ENCODE measurements at regions not wholly inside any gene's neighbourhood (a gene's known extent, or its start where the extent isn't known, plus 50 kb on each side); places are given as distances from the start of the nearest gene placed in this dataset.
A peak's percentile ranks its signal among the peaks of the same experiment; 100 is the strongest.

- Histone ChIP-seq H3K4me2 (replicated peaks; ENCODE audit: extremely low read depth, low read length, poor library complexity, severe bottlenecking) (no peak overlapping the region), H2AFZ (ENCODE audit: insufficient read depth, low read depth, low read length, poor library complexity, severe bottlenecking) (no peak overlapping the region), H3K9me3 (replicated peaks in 1 of 2; ENCODE audit: control insufficient read depth in 1 of 2, insufficient read depth in 1 of 2, low read length in 2 of 2) (no peaks in the 10 kb centered on the region), H3K9ac (ENCODE audit: insufficient read depth, low read length, poor library complexity, severe bottlenecking) (no peak overlapping the region), H3K36me3 (replicated peaks in 1 of 2; ENCODE audit: control insufficient read depth in 1 of 2, insufficient read depth in 2 of 2, low read length in 2 of 2) (peaks cover 0 to 8% of the 10 kb centered on the region in 2 donors), H3K4me1 (ENCODE audit: control insufficient read depth in 1 of 2, insufficient read depth in 2 of 2, low read length in 2 of 2) (peaks cover 13 to 20% of the 10 kb centered on the region in 2 donors), H3K79me2 (ENCODE audit: insufficient read depth, low read length) (no peaks in the 10 kb centered on the region), H3K27me3 (ENCODE audit: control insufficient read depth in 2 of 2, insufficient read depth in 2 of 2, low read length in 2 of 2) (no peaks in the 10 kb centered on the region), H4K20me1 (ENCODE audit: insufficient read depth, low read length) (no peaks in the 10 kb centered on the region), H3K27ac (ENCODE audit: low read depth in 1 of 2, low read length in 2 of 2) (no peak overlapping the region), H3K4me3 (replicated peaks in 1 of 3; ENCODE audit: low read depth in 2 of 3, low read length in 3 of 3) (no peak overlapping the region)
- WGBS (ENCODE audit: insufficient coverage), result 100% methylated on average over 1 of the region's 2 CpGs
- Mint-ChIP-seq H3K27me3 (ENCODE audit: low read depth in 3 of 3) (peaks cover 0 to 4% (median 2%) of the 10 kb centered on the region in 3 donors), H3K36me3 (peaks cover 10 to 29% of the 10 kb centered on the region in 2 donors), H3K27ac (no peak overlapping the region), H3K9me3 (peaks cover 0 to 2% (median 0%) of the 10 kb centered on the region in 7 donors), H3K4me1 (peaks cover 28% of the 10 kb centered on the region), H3K4me3 (peak overlapping the region in 1 of 2 donors; percentile 83)
- no peak for DNase-seq
- intact Hi-C loops (cut with micrococcal nuclease), result no loop called here
- no peak for TF ChIP-seq CTCF (IDR thresholded peaks at IDR 0.05)
Measured at GRCh38 chr6:6738108-6738507, 149.6 kb downstream of the LY86 start.

GRCh38 chr6:6738922-6739716 lies 150.6 kb downstream of the LY86 start:
- Histone ChIP-seq H3K4me3 (replicated peaks in 1 of 3; ENCODE audit: low read depth in 2 of 3, low read length in 3 of 3) (no peak overlapping the region), H4K20me1 (ENCODE audit: insufficient read depth, low read length) (no peaks in the 10 kb centered on the region), H3K79me2 (ENCODE audit: insufficient read depth, low read length) (no peaks in the 10 kb centered on the region), H3K4me1 (ENCODE audit: control insufficient read depth in 1 of 2, insufficient read depth in 2 of 2, low read length in 2 of 2) (peaks cover 13 to 20% of the 10 kb centered on the region in 2 donors), H3K27me3 (ENCODE audit: control insufficient read depth in 2 of 2, insufficient read depth in 2 of 2, low read length in 2 of 2) (no peaks in the 10 kb centered on the region), H3K9ac (ENCODE audit: insufficient read depth, low read length, poor library complexity, severe bottlenecking) (no peak overlapping the region), H3K36me3 (replicated peaks in 1 of 2; ENCODE audit: control insufficient read depth in 1 of 2, insufficient read depth in 2 of 2, low read length in 2 of 2) (peaks cover 0 to 11% of the 10 kb centered on the region in 2 donors), H3K4me2 (replicated peaks; ENCODE audit: extremely low read depth, low read length, poor library complexity, severe bottlenecking) (no peak overlapping the region), H3K9me3 (replicated peaks in 1 of 2; ENCODE audit: control insufficient read depth in 1 of 2, insufficient read depth in 1 of 2, low read length in 2 of 2) (no peaks in the 10 kb centered on the region), H2AFZ (ENCODE audit: insufficient read depth, low read depth, low read length, poor library complexity, severe bottlenecking) (no peak overlapping the region), H3K27ac (ENCODE audit: low read depth in 1 of 2, low read length in 2 of 2) (no peak overlapping the region)
- no peak overlapping the region for H3K27ac Mint-ChIP-seq
- no peak for TF ChIP-seq CTCF (IDR thresholded peaks at IDR 0.05)
- H3K4me1 Mint-ChIP-seq, result peaks cover 28% of the 10 kb centered on the region
- H3K4me3 Mint-ChIP-seq, result no peak overlapping the region
- H3K9me3 Mint-ChIP-seq, result no peaks in the 10 kb centered on the region
- peaks cover 16 to 34% of the 10 kb centered on the region in 2 donors for H3K36me3 Mint-ChIP-seq
- no peak for DNase-seq
- peaks cover 0 to 3% (median 2%) of the 10 kb centered on the region in 3 donors for H3K27me3 Mint-ChIP-seq (ENCODE audit: low read depth in 3 of 3)
- 92% methylated on average over 2 of the region's 5 CpGs for WGBS (ENCODE audit: insufficient coverage)
- intact Hi-C loops (cut with micrococcal nuclease), result no loop called here

All from CD14-positive monocyte (primary cell).